Left renal cortex interstitium (tissue), 4 donors: ENCODE measurements at regions not wholly inside any gene's neighbourhood (a gene's known extent, or its start where the extent isn't known, plus 50 kb on each side); places are given as distances from the start of the nearest gene placed in this dataset.

Experiments
- DNase-seq, 4 donors: peaks; one replicate each; pipeline ENCODE4 v3.0.0-alpha.2; 2013; ENCODE audit warnings: low read depth in 4 of 4, low spot score in 2 of 4, missing footprints in 1 of 4

- DNase-seq = no peak
Observed at GRCh38 chr7:155201325-155202087, 96.2 kb upstream of the INSIG1 start.

DNA sequence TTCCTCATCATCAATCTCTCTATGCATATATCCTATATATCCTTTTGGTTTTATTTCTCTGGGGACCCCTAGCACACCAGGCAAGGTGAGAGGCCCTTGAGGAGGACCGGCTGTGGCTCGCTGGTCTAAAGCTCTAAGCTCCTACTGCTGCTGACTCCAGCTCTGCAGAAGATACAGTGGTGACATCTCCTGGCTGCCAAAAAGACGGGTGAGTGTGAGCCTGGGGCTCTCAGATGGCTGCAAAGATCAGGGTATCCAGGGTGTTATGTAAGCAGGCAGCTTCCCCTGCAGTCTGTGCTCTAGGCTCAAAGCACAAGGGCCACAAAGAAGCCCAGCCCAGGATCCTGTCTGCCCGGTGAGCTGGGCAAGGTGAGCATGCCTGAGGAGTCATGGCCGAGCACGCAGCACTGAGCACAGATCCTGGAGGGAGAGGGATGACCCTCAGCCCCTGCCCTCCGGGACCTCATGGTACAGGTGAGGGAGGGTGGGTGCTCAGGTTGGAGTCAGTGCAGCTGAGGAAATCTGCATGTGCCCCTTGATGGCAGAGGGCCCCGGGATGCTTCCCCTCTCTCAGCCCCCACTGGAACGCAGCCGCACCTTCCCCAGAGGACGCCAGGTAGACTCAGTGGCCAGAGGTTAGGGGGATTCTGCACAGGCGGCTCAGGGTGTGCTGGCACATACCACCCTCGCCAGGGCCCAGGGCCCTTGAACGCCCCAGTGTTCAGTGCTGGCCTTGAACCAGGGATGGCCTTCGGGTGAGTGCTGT is 95.4 kb upstream of the INSIG1 start:
- DNase-seq = no peak

DNA sequence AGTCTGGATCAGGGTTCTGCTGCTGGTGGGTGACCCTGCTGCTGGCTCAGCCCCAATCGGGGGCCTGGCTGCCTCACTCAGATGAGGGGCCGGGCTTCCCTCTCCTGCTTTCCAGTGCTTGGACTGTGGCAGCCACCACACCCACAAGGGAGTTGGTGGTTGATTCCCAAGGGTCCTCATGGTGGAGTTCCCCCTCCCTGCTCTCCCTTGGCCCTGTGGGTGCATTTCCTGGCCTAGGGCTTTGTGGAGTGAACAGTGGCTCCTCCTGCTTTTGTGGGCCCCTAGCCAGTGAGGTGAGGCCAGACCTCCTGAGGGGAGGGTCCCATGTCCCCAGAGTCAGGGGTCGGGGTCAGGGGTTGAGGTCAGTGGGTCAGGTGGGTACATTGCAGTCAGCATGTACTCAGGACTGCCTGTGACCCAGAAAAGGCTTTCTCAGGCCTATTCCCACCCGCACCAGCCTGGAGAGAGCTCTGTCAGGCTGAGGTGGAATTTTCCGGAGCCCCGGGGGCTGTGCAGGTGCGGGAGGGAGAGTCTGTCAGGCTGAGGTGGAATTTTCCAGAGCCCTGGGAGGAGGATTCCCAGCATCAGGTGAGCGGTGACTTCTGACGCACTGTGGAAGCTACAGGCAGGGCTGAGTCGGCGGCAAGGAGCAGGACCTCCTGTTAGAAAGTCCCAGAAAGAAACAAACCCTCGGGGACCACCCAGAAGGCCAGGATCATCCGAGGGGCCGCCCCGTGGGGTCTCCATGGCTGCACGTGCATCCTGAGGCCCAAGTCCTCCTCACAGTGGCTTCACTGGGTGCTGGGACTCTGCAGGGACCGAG is 94.4 kb upstream of the INSIG1 start:
- no peak for DNase-seq

GRCh38 chr7:155203882-155204691 is 93.6 kb upstream of the INSIG1 start:
- no peak for DNase-seq

- no peak for DNase-seq
Observed at GRCh38 chr7:155204744-155205367, 92.8 kb upstream of the INSIG1 start.

- no peak for DNase-seq
Observed at GRCh38 chr7:155205368-155206317, 92.0 kb upstream of the INSIG1 start.

DNA sequence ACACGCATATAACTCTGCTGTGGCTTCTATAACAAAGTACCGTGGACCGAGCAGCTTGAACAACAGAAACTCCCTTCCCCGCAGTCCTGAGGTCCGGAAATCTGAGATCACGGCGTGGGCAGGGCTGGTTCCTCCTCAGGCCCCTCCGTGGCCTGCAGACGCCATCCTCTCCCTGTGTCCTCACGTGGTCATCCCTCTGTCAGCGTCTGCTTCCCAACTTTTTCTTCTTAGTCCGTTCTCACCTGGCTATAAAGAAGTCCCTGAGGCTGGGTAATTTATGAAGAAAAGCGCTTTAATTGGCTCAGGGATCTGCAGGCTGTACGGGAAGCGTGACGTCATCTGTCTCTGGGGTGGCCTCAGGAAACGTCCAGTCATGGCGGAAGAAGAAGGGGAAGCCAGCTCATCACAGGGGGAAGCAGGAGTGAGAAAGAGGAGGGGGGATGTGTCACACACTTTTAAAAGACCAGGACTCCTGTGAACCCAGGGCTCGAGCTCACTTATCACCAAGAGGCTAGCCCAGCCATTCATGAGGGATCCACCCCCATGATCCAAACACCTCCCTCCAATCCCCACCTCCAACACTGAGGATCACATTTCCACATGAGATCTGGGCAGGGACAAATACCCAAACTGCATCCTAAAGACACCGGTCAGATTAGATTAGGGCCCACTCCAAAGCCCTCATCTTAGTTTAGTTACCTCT is 91.2 kb upstream of the INSIG1 start:
- no peak for DNase-seq

- no peak for DNase-seq
Observed at GRCh38 chr7:155207326-155208002, 90.2 kb upstream of the INSIG1 start.

GRCh38 chr7:155208681-155209477 is 88.8 kb upstream of the INSIG1 start:
- no peak for DNase-seq

- no peak for DNase-seq
Observed at GRCh38 chr7:155209478-155210319, 88.0 kb upstream of the INSIG1 start.

GRCh38 chr7:155210356-155210755 is 87.3 kb upstream of the INSIG1 start:
- no peak for DNase-seq

DNA sequence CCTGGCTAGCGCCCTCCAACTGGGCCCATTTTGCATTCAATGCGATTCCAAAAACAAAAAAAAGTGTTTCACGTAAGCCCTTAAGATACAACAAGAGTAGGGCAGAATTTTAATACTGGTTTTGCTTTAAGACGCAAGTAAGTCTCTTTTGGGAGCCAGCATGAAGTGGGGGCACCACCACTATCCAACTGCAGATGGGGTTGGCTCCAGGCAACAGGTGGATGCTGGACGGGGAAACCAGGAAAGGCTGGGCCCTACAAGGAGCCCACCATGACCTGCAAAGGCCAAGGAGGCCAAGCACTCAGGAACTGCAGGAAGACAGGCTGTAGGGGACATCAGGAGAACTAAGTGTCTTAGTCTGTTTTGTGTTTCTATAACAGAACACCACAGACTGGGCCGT is 86.5 kb upstream of the INSIG1 start:
- no peak for DNase-seq

GRCh38 chr7:155211761-155212160 is 85.9 kb upstream of the INSIG1 start:
- DNase-seq = no peak

GRCh38 chr7:155212301-155213015 is 85.2 kb upstream of the INSIG1 start:
- DNase-seq = no peak

- DNase-seq = no peak
Observed at GRCh38 chr7:155213385-155213784, 84.3 kb upstream of the INSIG1 start.
